IMR-90 (cell line): ENCODE measurements at regions not wholly inside any gene's neighbourhood (a gene's known extent, or its start where the extent isn't known, plus 50 kb on each side); places are given as distances from the start of the nearest gene placed in this dataset.

Experiments
- ATAC-seq: fragments of 200-7000 bp; cut with Tn5 transposase; 2 replicates; pipeline ENCODE4 v1.9.1; 2020; ENCODE audit warnings: low read depth, mild to moderate bottlenecking, moderate library complexity
- BruUV-seq: library from RNA; stranded (reverse); fragments of 400-500 nt; replicated peaks from 2 replicates; lab custom pipeline; 2021; lab: Mats Ljungman, UMichigan
- CTCF ChIA-PET: fragments of 300-600 bp; formaldehyde crosslinking; extraction: SDS; loops from one replicate; lab custom pipeline; 2021; ENCODE audit warnings: antibody characterized with exemption; lab: Yijun Ruan, JAX
- POLR2A ChIA-PET: fragments of 300-600 bp; sonication (Branson Sonifier 250); formaldehyde crosslinking; loops from one replicate; lab custom pipeline; 2022; ENCODE audit warnings: antibody characterized with exemption; ENCODE audit not compliant: unreplicated experiment; lab: Charles Lee
- DNase-seq: peaks from one replicate; pipeline ENCODE4 v3.0.0; 2013
- H2AFZ ChIP-seq: replicated peaks from 2 replicates; pipeline ENCODE3; 2013; ENCODE audit warnings: low read length, mild to moderate bottlenecking; ENCODE audit not compliant: poor library complexity
- H2AK5ac ChIP-seq: 2 replicates; pipeline ENCODE4 v1.6.1; 2013; ENCODE audit warnings: low read depth, low read length, inconsistent platforms
- H2AK9ac ChIP-seq: replicated peaks from 2 replicates; pipeline ENCODE3; 2013; ENCODE audit warnings: mild to moderate bottlenecking, low read depth, low read length, moderate library complexity; ENCODE audit not compliant: poor library complexity
- H2BK120ac ChIP-seq: 2 replicates; pipeline ENCODE4 v1.6.1; 2013; ENCODE audit warnings: low read depth, low read length, inconsistent platforms
- H2BK15ac ChIP-seq: 3 replicates; pipeline ENCODE4 v1.6.1; 2013; ENCODE audit warnings: low read depth, low read length, inconsistent platforms
- H2BK20ac ChIP-seq: 2 replicates; pipeline ENCODE4 v1.6.1; 2013; ENCODE audit warnings: low read depth, mild to moderate bottlenecking, inconsistent platforms, low read length, moderate library complexity
- H2BK5ac ChIP-seq: 2 replicates; pipeline ENCODE4 v1.6.1; 2013; ENCODE audit warnings: mild to moderate bottlenecking, low read depth, low read length, inconsistent platforms; ENCODE audit not compliant: poor library complexity, severe bottlenecking
- H3K14ac ChIP-seq: replicated peaks from 2 replicates; pipeline ENCODE4 v1.6.1; 2013; ENCODE audit warnings: low read depth, low read length, inconsistent platforms
- H3K18ac ChIP-seq: 2 replicates; pipeline ENCODE4 v1.6.1; 2013; ENCODE audit warnings: low read depth, low read length, control low read depth
- H3K23ac ChIP-seq: 2 replicates; pipeline ENCODE4 v1.6.1; 2013; ENCODE audit warnings: low read depth, low read length, inconsistent platforms
- H3K27ac ChIP-seq: 2 replicates; pipeline ENCODE4 v1.5.1; 2013; ENCODE audit warnings: mild to moderate bottlenecking, control low read depth, low read length; ENCODE audit not compliant: insufficient read depth
- H3K27me3 ChIP-seq: 2 replicates; pipeline ENCODE4 v1.6.1; 2013; ENCODE audit warnings: low read length; ENCODE audit not compliant: control insufficient read depth, insufficient read depth
- H3K36me3 ChIP-seq: 2 replicates; pipeline ENCODE4 v1.6.1; 2013; ENCODE audit warnings: low read length, mixed read lengths; ENCODE audit not compliant: control insufficient read depth, insufficient read depth
- H3K4ac ChIP-seq: 2 replicates; pipeline ENCODE4 v1.6.1; 2013; ENCODE audit warnings: low read depth, low read length, inconsistent platforms
- H3K4me1 ChIP-seq: 2 replicates; pipeline ENCODE4 v1.6.1; 2013; ENCODE audit warnings: low read length, mixed read lengths; ENCODE audit not compliant: control insufficient read depth, insufficient read depth
- H3K4me2 ChIP-seq: 2 replicates; pipeline ENCODE4 v1.6.1; 2013; ENCODE audit warnings: low read depth, mild to moderate bottlenecking, control low read depth, low read length, moderate library complexity
- H3K4me3 ChIP-seq: 2 replicates; pipeline ENCODE4 v1.5.1; 2013; ENCODE audit warnings: low read depth, mild to moderate bottlenecking, control low read depth, low read length, moderate library complexity; ENCODE audit not compliant: insufficient read depth
- H3K56ac ChIP-seq: 2 replicates; pipeline ENCODE4 v1.6.1; 2013; ENCODE audit warnings: low read length, inconsistent platforms; ENCODE audit not compliant: insufficient read depth; ENCODE audit errors: extremely low read depth
- H3K79me1 ChIP-seq, 2 experiments: 2 replicates each; pipeline ENCODE4 v1.6.1; 2013; ENCODE audit warnings: low read length in 2 of 2, inconsistent platforms in 1 of 2, low read depth in 1 of 2
- H3K9ac ChIP-seq: 2 replicates; pipeline ENCODE4 v1.6.1; 2013; ENCODE audit warnings: low read depth, low read length, control low read depth
- H3K9me1 ChIP-seq: 2 replicates; pipeline ENCODE4 v1.6.1; 2013; ENCODE audit warnings: low read length, inconsistent platforms; ENCODE audit not compliant: insufficient read depth
- H3K9me3 ChIP-seq: 2 replicates; pipeline ENCODE4 v1.6.1; 2013; ENCODE audit warnings: low read length; ENCODE audit not compliant: control insufficient read depth, insufficient read depth
- H4K20me1 ChIP-seq: 2 replicates; pipeline ENCODE4 v1.6.1; 2013; ENCODE audit warnings: low read length, inconsistent platforms; ENCODE audit not compliant: insufficient read depth
- H4K5ac ChIP-seq: 2 replicates; pipeline ENCODE4 v1.6.1; 2013; ENCODE audit warnings: mild to moderate bottlenecking, low read depth, low read length, control low read depth
- H4K8ac ChIP-seq, 2 experiments: 2 replicates each; pipeline ENCODE4 v1.6.1; 2013; ENCODE audit warnings: low read depth in 2 of 2, low read length in 2 of 2, control low read depth in 1 of 2, inconsistent platforms in 1 of 2
- H4K91ac ChIP-seq: 2 replicates; pipeline ENCODE4 v1.6.1; 2013; ENCODE audit warnings: low read depth, low read length, inconsistent platforms; ENCODE audit not compliant: insufficient read depth
- BHLHE40 ChIP-seq: fragments of 150-350 bp; IDR thresholded peaks from 2 replicates; pipeline ENCODE4 v1.6.1; 2016; ENCODE audit warnings: mild to moderate bottlenecking, low read depth, low read length
- CEBPB ChIP-seq: IDR thresholded peaks from 2 replicates; pipeline ENCODE4 v1.6.1; 2012; ENCODE audit warnings: low read depth, low read length, improper control_type of control experiment
- CHD1 ChIP-seq: IDR thresholded peaks from 2 replicates; pipeline ENCODE4 v1.6.1; 2012; ENCODE audit warnings: low read depth, low read length, improper control_type of control experiment
- FOS ChIP-seq: fragments of 150-350 bp; IDR thresholded peaks from 2 replicates; pipeline ENCODE4 v1.6.1; 2016; ENCODE audit warnings: low read depth, low read length
- MAFK ChIP-seq: IDR thresholded peaks from 2 replicates; pipeline ENCODE4 v1.6.1; 2012; ENCODE audit warnings: low read depth, low read length, improper control_type of control experiment
- MAZ ChIP-seq: IDR thresholded peaks from 2 replicates; pipeline ENCODE4 v1.6.1; 2012; ENCODE audit warnings: low read depth, mild to moderate bottlenecking, low read length, improper control_type of control experiment, moderate library complexity, borderline replicate concordance
- MXI1 ChIP-seq: IDR thresholded peaks from 2 replicates; pipeline ENCODE4 v1.6.1; 2012; ENCODE audit warnings: low read depth, mild to moderate bottlenecking, low read length, moderate library complexity, borderline replicate concordance
- NFE2L2 ChIP-seq: fragments of 150-350 bp; IDR thresholded peaks from 2 replicates; pipeline ENCODE4 v1.6.1; 2016; ENCODE audit warnings: low read depth, mild to moderate bottlenecking, low read length
- POLR2A ChIP-seq: IDR thresholded peaks from 2 replicates; pipeline ENCODE4 v1.6.1; 2012; ENCODE audit warnings: mild to moderate bottlenecking, low read depth, low read length
- RAD21 ChIP-seq: IDR thresholded peaks from 2 replicates; pipeline ENCODE4 v1.6.1; 2012; ENCODE audit warnings: low read length, improper control_type of control experiment
- RCOR1 ChIP-seq: IDR thresholded peaks from 2 replicates; pipeline ENCODE4 v1.6.1; 2012; ENCODE audit warnings: mild to moderate bottlenecking, low read length, improper control_type of control experiment; ENCODE audit not compliant: insufficient replicate concordance
- RFX5 ChIP-seq: IDR thresholded peaks from 2 replicates; pipeline ENCODE4 v1.8.0; 2012; ENCODE audit warnings: low read depth, mild to moderate bottlenecking, low read length, moderate library complexity
- SMC3 ChIP-seq: fragments of 150-350 bp; IDR thresholded peaks from 2 replicates; pipeline ENCODE4 v1.6.1; 2016; ENCODE audit warnings: low read depth, mild to moderate bottlenecking, antibody characterized with exemption, low read length, moderate library complexity
- USF2 ChIP-seq: fragments of 150-350 bp; IDR thresholded peaks from 2 replicates; pipeline ENCODE4 v1.6.1; 2017; ENCODE audit warnings: mild to moderate bottlenecking, antibody characterized with exemption, low read length, low read depth
- WGBS, 2 experiments: methylation state at CpG; one replicate each; pipeline versions ENCODE4 v1.1.5 to v1.1.7; 2013; ENCODE audit warnings: missing lambda C conversion rate in 2 of 2; ENCODE audit not compliant: insufficient read length in 1 of 2; ENCODE audit errors: extremely low coverage in 2 of 2; 5-methylcytosine and 5-hydroxymethylcytosine counted together
- dilution Hi-C: fragments of 300-500 bp; cut with HindIII; formaldehyde crosslinking; loops from one replicate; pipeline ENCODE4 v1.14.3; 2018; ENCODE audit warnings: low sequenced_read_pairs; ENCODE audit not compliant: unreplicated experiment
- in situ Hi-C: fragments of 300-500 bp; cut with MboI; formaldehyde crosslinking; loops from 3 replicates; pipeline ENCODE4 v1.14.3; 2019; ENCODE audit warnings: low sequenced_read_pairs, inconsistent platforms, mixed read lengths
- intact Hi-C: fragments of 100-400 bp; cut with micrococcal nuclease; formaldehyde crosslinking; loops from 2 replicates; pipeline ENCODE4 v1.10.0; 2022
- TF ChIP-seq, protein P1 (sequence below): conservative IDR thresholded peaks from 2 replicates; pipeline ENCODE4 v1.5.1; 2012; ENCODE audit warnings: mild to moderate bottlenecking, low read depth, low read length, improper control_type of control experiment
- TF ChIP-seq, protein P2 (sequence below): fragments of 150-350 bp; IDR thresholded peaks from 2 replicates; pipeline ENCODE4 v1.6.1; 2016; ENCODE audit warnings: low read depth, mild to moderate bottlenecking, low read length, moderate library complexity, borderline replicate concordance

DNA sequence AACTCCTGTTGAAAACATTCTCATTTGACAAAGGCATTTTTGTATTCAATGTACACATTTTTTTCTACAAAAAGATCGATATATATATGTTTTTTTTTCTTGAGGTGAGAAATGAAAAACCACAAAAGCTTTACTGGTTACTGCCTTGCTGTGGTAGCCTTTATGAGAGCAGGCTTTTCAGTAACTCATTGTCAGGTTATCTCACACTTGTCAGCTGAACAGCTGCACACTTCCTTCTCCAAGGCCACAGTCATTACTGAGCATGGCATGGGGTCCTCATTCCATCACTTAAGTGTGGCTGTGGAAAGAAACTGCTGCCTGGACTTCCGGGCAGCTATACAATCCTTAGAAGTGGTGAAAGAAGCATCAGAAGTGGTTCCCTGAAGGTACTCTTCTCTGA, 169.3 kb upstream of the ZP4 start:
- Histone ChIP-seq H2AK5ac (no peak overlapping the region), H4K91ac (no peak overlapping the region), H3K36me3 (no peaks in the 10 kb centered on the region), H2BK20ac (no peak overlapping the region), H3K9me3 (peaks cover 6% of the 10 kb centered on the region; the same call in 1 of the 2 replicates), H3K79me1 (no peaks in the 10 kb centered on the region), H2BK15ac (no peak overlapping the region), H3K23ac (no peak overlapping the region), H4K20me1 (no peaks in the 10 kb centered on the region), H2AFZ (no peak overlapping the region), H3K9me1 (no peaks in the 10 kb centered on the region), H3K27ac (no peak overlapping the region), H3K27me3 (no peaks in the 10 kb centered on the region), H3K18ac (no peak overlapping the region; the same call in 1 of the 2 replicates), H3K4me1 (peaks cover 5% of the 10 kb centered on the region; the same call in 1 of the 2 replicates), H4K5ac (no peak overlapping the region), H2AK9ac (no peak overlapping the region), H3K56ac (no peak overlapping the region), H3K9ac (no peak overlapping the region), H3K4me2 (no peak overlapping the region), H3K4ac (no peak overlapping the region), H2BK120ac (no peak overlapping the region), H3K14ac (no peak overlapping the region), H3K4me3 (no peak overlapping the region), H2BK5ac (no peak overlapping the region), H4K8ac (no peak overlapping the region)
- no TSS peak for BruUV-seq
- CTCF ChIA-PET: no interaction called here
- POLR2A ChIA-PET: no interaction called here
- in situ Hi-C loops (no loop called here), dilution Hi-C loops (no loop called here), intact Hi-C loops (no loop called here)
- TF ChIP-seq MXI1 (no peak), NFE2L2 (no peak), SMC3 (no peak), BHLHE40 (no peak), RCOR1 (no peak), POLR2A (no peak), RFX5 (no peak), MAZ (no peak), MAFK (no peak), CHD1 (no peak), RAD21 (no peak), CEBPB (no peak), USF2 (no peak), FOS (no peak)
- TF ChIP-seq, protein P1, sequence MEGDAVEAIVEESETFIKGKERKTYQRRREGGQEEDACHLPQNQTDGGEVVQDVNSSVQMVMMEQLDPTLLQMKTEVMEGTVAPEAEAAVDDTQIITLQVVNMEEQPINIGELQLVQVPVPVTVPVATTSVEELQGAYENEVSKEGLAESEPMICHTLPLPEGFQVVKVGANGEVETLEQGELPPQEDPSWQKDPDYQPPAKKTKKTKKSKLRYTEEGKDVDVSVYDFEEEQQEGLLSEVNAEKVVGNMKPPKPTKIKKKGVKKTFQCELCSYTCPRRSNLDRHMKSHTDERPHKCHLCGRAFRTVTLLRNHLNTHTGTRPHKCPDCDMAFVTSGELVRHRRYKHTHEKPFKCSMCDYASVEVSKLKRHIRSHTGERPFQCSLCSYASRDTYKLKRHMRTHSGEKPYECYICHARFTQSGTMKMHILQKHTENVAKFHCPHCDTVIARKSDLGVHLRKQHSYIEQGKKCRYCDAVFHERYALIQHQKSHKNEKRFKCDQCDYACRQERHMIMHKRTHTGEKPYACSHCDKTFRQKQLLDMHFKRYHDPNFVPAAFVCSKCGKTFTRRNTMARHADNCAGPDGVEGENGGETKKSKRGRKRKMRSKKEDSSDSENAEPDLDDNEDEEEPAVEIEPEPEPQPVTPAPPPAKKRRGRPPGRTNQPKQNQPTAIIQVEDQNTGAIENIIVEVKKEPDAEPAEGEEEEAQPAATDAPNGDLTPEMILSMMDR: no peak
- TF ChIP-seq, protein P2, sequence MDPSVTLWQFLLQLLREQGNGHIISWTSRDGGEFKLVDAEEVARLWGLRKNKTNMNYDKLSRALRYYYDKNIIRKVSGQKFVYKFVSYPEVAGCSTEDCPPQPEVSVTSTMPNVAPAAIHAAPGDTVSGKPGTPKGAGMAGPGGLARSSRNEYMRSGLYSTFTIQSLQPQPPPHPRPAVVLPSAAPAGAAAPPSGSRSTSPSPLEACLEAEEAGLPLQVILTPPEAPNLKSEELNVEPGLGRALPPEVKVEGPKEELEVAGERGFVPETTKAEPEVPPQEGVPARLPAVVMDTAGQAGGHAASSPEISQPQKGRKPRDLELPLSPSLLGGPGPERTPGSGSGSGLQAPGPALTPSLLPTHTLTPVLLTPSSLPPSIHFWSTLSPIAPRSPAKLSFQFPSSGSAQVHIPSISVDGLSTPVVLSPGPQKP: no peak
- ATAC-seq: no peak
- WGBS, 2 experiments: no CpG with 5 or more reads among the region's 2 CpGs
- DNase-seq: no peak
